OCI-LY1 (cell line): ENCODE measurements at regions not wholly inside any gene's neighbourhood (a gene's known extent, or its start where the extent isn't known, plus 50 kb on each side); places are given as distances from the start of the nearest gene placed in this dataset.

ENCODE experiments used
- H2AFZ ChIP-seq: fragments of 200-600 bp; sonication (generic), shearing (Covaris generic); 2 replicates; pipeline ENCODE4 v1.6.0; 2014; ENCODE audit warnings: antibody characterized with exemption, mild to moderate bottlenecking, low read length
- H3F3A ChIP-seq: fragments of 200-600 bp; sonication (generic), shearing (Covaris generic); 2 replicates; pipeline ENCODE4 v1.6.0; 2014; ENCODE audit warnings: mild to moderate bottlenecking, antibody characterized with exemption, low read length, moderate library complexity; ENCODE audit not compliant: insufficient read depth
- H3K27ac ChIP-seq: fragments of 200-600 bp; sonication (generic); 2 replicates; pipeline ENCODE4 v1.5.1; 2014; ENCODE audit warnings: low read length, mixed run types, mild to moderate bottlenecking, low read depth; ENCODE audit not compliant: poor library complexity, severe bottlenecking
- H3K27me3 ChIP-seq: fragments of 200-600 bp; sonication (generic); 2 replicates; pipeline ENCODE4 v1.6.0; 2014; ENCODE audit warnings: antibody characterized with exemption, mild to moderate bottlenecking, low read length, moderate library complexity; ENCODE audit not compliant: insufficient read depth
- H3K36me3 ChIP-seq: fragments of 200-600 bp; sonication (generic); 2 replicates; pipeline ENCODE4 v1.6.1; 2014; ENCODE audit warnings: mild to moderate bottlenecking, antibody characterized with exemption, low read length, moderate library complexity, mixed read lengths; ENCODE audit not compliant: insufficient read depth
- H3K4me1 ChIP-seq: fragments of 200-600 bp; sonication (generic); 2 replicates; pipeline ENCODE4 v1.5.1; 2014; ENCODE audit warnings: mild to moderate bottlenecking, low read length, moderate library complexity; ENCODE audit not compliant: insufficient read depth, severe bottlenecking
- H3K4me2 ChIP-seq: fragments of 200-600 bp; sonication (generic), shearing (Covaris generic); 2 replicates; pipeline ENCODE4 v1.6.1; 2014; ENCODE audit warnings: low read length
- H3K4me3 ChIP-seq: fragments of 200-600 bp; sonication (generic); 2 replicates; pipeline ENCODE4 v1.5.1; 2014; ENCODE audit warnings: low read length, low read depth, mild to moderate bottlenecking, mixed read lengths; ENCODE audit not compliant: poor library complexity, severe bottlenecking
- H3K79me2 ChIP-seq: fragments of 200-600 bp; shearing (Covaris generic); 2 replicates; pipeline ENCODE4 v1.6.1; 2016; ENCODE audit warnings: mixed run types, low read length, mixed read lengths; ENCODE audit not compliant: insufficient read depth
- H3K9ac ChIP-seq: fragments of 200-600 bp; sonication (generic), shearing (Covaris generic); 2 replicates; pipeline ENCODE4 v1.6.1; 2014; ENCODE audit warnings: mild to moderate bottlenecking, low read length, mixed read lengths
- H3K9me2 ChIP-seq: fragments of 200-600 bp; sonication (generic), shearing (Covaris generic); 2 replicates; pipeline ENCODE4 v1.6.1; 2014; ENCODE audit warnings: low read depth, mild to moderate bottlenecking, low read length, mixed read lengths
- H3K9me3 ChIP-seq: fragments of 200-600 bp; shearing (Covaris generic); 2 replicates; pipeline ENCODE4 v1.6.1; 2014; ENCODE audit warnings: low read length, mixed read lengths
- H4K20me1 ChIP-seq: fragments of 200-600 bp; sonication (generic), shearing (Covaris generic); 2 replicates; pipeline ENCODE4 v1.6.0; 2016; ENCODE audit warnings: mild to moderate bottlenecking, low read length; ENCODE audit not compliant: insufficient read depth
- CTCF ChIP-seq: fragments of 200-600 bp; sonication (generic), shearing (Covaris generic); IDR thresholded peaks from 2 replicates; pipeline ENCODE4 v1.5.1; 2017; ENCODE audit warnings: mild to moderate bottlenecking, antibody characterized with exemption, low read length, moderate library complexity, mixed read lengths
- EZH2 ChIP-seq: fragments of 200-600 bp; sonication (generic), shearing (Covaris generic); IDR thresholded peaks from 2 replicates; pipeline ENCODE4 v1.8.0; 2017; ENCODE audit warnings: borderline replicate concordance, mixed run types, mild to moderate bottlenecking, antibody characterized with exemption, low read length, moderate library complexity, mixed read lengths

GRCh38 chr5:20648981-20649380 is 661.0 kb upstream of the CDH18 start:
- no peak overlapping the region for H3K27ac ChIP-seq
- TF ChIP-seq EZH2, result no peak
- TF ChIP-seq CTCF, result no peak
- H4K20me1 ChIP-seq, result no peaks in the 10 kb centered on the region
- no peak overlapping the region for H3K4me3 ChIP-seq
- no peaks in the 10 kb centered on the region for H3K79me2 ChIP-seq
- H3K9me3 ChIP-seq, result no peaks in the 10 kb centered on the region
- H3K36me3 ChIP-seq, result no peaks in the 10 kb centered on the region
- no peaks in the 10 kb centered on the region for H3F3A ChIP-seq
- no peaks in the 10 kb centered on the region for H3K27me3 ChIP-seq
- H3K9me2 ChIP-seq, result no peaks in the 10 kb centered on the region
- H3K4me2 ChIP-seq, result no peak overlapping the region
- no peaks in the 10 kb centered on the region for H3K4me1 ChIP-seq
- no peak overlapping the region for H3K9ac ChIP-seq
- no peak overlapping the region for H2AFZ ChIP-seq

GRCh38 chr5:20636686-20637085 is 648.7 kb upstream of the CDH18 start:
- Histone ChIP-seq H3K27ac (no peak overlapping the region), H4K20me1 (no peaks in the 10 kb centered on the region), H3K36me3 (no peaks in the 10 kb centered on the region), H3K4me3 (no peak overlapping the region), H3K27me3 (no peaks in the 10 kb centered on the region), H3K4me2 (no peak overlapping the region), H3K9me2 (no peaks in the 10 kb centered on the region), H3K79me2 (no peaks in the 10 kb centered on the region), H3K9me3 (no peaks in the 10 kb centered on the region), H3K4me1 (no peaks in the 10 kb centered on the region), H2AFZ (no peak overlapping the region), H3F3A (no peaks in the 10 kb centered on the region), H3K9ac (no peak overlapping the region)
- no peak for TF ChIP-seq EZH2

- H3K27me3 ChIP-seq, result no peaks in the 10 kb centered on the region
- H3K4me1 ChIP-seq, result no peaks in the 10 kb centered on the region
- H3K27ac ChIP-seq, result no peak overlapping the region
- H2AFZ ChIP-seq, result no peak overlapping the region
- no peak overlapping the region for H3K4me3 ChIP-seq
- no peaks in the 10 kb centered on the region for H3F3A ChIP-seq
- H4K20me1 ChIP-seq, result no peaks in the 10 kb centered on the region
- no peaks in the 10 kb centered on the region for H3K36me3 ChIP-seq
- no peaks in the 10 kb centered on the region for H3K9me3 ChIP-seq
- no peaks in the 10 kb centered on the region for H3K79me2 ChIP-seq
- TF ChIP-seq EZH2, result no peak
- H3K9me2 ChIP-seq, result no peaks in the 10 kb centered on the region
- H3K4me2 ChIP-seq, result no peak overlapping the region
- H3K9ac ChIP-seq, result no peak overlapping the region
Observed at GRCh38 chr5:20619591-20619990, 631.6 kb upstream of the CDH18 start.

GRCh38 chr5:20618340-20618739 is 630.3 kb upstream of the CDH18 start:
- no peak overlapping the region for H2AFZ ChIP-seq
- H3K36me3 ChIP-seq, result no peaks in the 10 kb centered on the region
- no peaks in the 10 kb centered on the region for H3K27me3 ChIP-seq

More at GRCh38 chr5:20618340-20618739, 630.3 kb upstream of the CDH18 start:
- H3F3A ChIP-seq, result no peaks in the 10 kb centered on the region
- H3K9ac ChIP-seq, result no peak overlapping the region
- no peak overlapping the region for H3K4me2 ChIP-seq
- no peaks in the 10 kb centered on the region for H3K4me1 ChIP-seq
- H3K79me2 ChIP-seq, result no peaks in the 10 kb centered on the region
- H3K9me2 ChIP-seq, result no peaks in the 10 kb centered on the region
- no peak for TF ChIP-seq EZH2
- TF ChIP-seq CTCF, result no peak
- H3K4me3 ChIP-seq, result no peak overlapping the region
- no peaks in the 10 kb centered on the region for H4K20me1 ChIP-seq
- no peaks in the 10 kb centered on the region for H3K9me3 ChIP-seq
- H3K27ac ChIP-seq, result no peak overlapping the region
